Body of pancreas (tissue), 4 donors: ENCODE measurements at regions not wholly inside any gene's neighbourhood (a gene's known extent, or its start where the extent isn't known, plus 50 kb on each side); places are given as distances from the start of the nearest gene placed in this dataset.

Source experiments
- ATAC-seq: fragments of 150-250 bp; one replicate; pipeline ENCODE4 v1.9.1; 2016
- DNase-seq, 4 donors: peaks; one replicate each; pipeline ENCODE4 v3.0.0-alpha.2; 2019
- H3K27ac ChIP-seq, 4 donors: fragments of 200-600 bp; sonication (generic); 1 replicate in 3 of 4; 2 replicates in 1 of 4; pipeline versions ENCODE4 v1.5.1 to v1.6.1; 2016 to 2019; ENCODE audit warnings: mild to moderate bottlenecking in 1 of 4, mixed read lengths in 1 of 4, moderate library complexity in 1 of 4
- H3K27me3 ChIP-seq, 2 donors: fragments of 200-600 bp; sonication (generic); one replicate each; pipeline ENCODE4 v1.6.0; 2016; ENCODE audit warnings: mild to moderate bottlenecking in 1 of 2
- H3K36me3 ChIP-seq, 2 donors: fragments of 200-600 bp; sonication (generic); replicated peaks in 1 of 2; 2 replicates each; pipeline ENCODE4 v1.5.1; 2016; ENCODE audit warnings: low read depth in 2 of 2; ENCODE audit not compliant: insufficient read depth in 1 of 2
- H3K4me1 ChIP-seq: fragments of 200-600 bp; sonication (generic); one replicate; pipeline ENCODE4 v1.6.0; 2016
- H3K4me3 ChIP-seq, 2 donors: fragments of 200-600 bp; sonication (generic); 1 replicate in 1 of 2; 2 replicates in 1 of 2; pipeline ENCODE4 v1.5.1; 2016 to 2019
- H3K9me3 ChIP-seq, 3 donors: fragments of 200-600 bp; sonication (generic); 1 replicate in 2 of 3; 2 replicates in 1 of 3; pipeline ENCODE4 v1.5.1; 2016
- CTCF ChIP-seq, 7 experiments: fragments of 450-650 bp in 4 of 7; fragments of 200-600 bp in 3 of 7; sonication (generic) in 3 of 7; IDR thresholded peaks; one replicate each; pipeline ENCODE4 v1.5.1; 2016 to 2019; ENCODE audit warnings: antibody characterized with exemption in 7 of 7
- POLR2A ChIP-seq, 3 donors: fragments of 450-650 bp; IDR thresholded peaks; one replicate each; pipeline ENCODE4 v1.6.1; 2016; ENCODE audit warnings: antibody characterized with exemption in 3 of 3, mild to moderate bottlenecking in 2 of 3
- WGBS, 2 donors: methylation state at CpG; one replicate each; pipeline ENCODE4 v1.1.5; 2017; 5-methylcytosine and 5-hydroxymethylcytosine counted together
- intact Hi-C: fragments of 100-400 bp; cut with DNase I; formaldehyde crosslinking; loops from one replicate; pipeline ENCODE4 v1.15.1; 2023

DNA sequence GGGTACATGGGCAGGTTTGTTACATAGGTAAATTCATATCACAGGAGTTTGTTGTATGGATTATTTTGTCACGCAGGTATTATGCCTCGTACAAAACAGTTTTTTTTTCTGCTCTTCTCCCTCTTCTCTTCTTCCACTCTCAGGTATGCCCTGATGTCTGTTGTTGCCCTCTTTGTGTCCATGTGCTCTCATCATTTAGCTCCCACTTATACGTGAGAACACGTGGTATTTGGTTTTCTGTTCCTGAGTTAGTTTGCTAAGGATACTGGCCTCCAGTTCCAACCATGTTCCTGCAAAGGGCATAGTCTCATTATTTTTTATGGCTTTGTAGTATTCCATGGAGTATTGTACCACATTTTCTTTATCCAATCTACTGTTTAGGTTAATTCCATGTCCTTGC, 65.7 kb downstream of the UNC5CL start:
- intact Hi-C loops = no loop called here
- Histone ChIP-seq H3K36me3 (no peaks in the 10 kb centered on the region), H3K27ac (no peak overlapping the region), H3K9me3 (no peaks in the 10 kb centered on the region), H3K4me1 (no peaks in the 10 kb centered on the region), H3K4me3 (no peak overlapping the region), H3K27me3 (no peaks in the 10 kb centered on the region)
- ATAC-seq (no peak), DNase-seq (no peak)
- no peak for TF ChIP-seq CTCF (IDR thresholded peaks at IDR 0.05)
- TF ChIP-seq POLR2A (IDR thresholded peaks at IDR 0.05) = no peak
- WGBS, 2 donors = 95 to 96% methylated on average over 4 of the region's 4 CpGs

DNA sequence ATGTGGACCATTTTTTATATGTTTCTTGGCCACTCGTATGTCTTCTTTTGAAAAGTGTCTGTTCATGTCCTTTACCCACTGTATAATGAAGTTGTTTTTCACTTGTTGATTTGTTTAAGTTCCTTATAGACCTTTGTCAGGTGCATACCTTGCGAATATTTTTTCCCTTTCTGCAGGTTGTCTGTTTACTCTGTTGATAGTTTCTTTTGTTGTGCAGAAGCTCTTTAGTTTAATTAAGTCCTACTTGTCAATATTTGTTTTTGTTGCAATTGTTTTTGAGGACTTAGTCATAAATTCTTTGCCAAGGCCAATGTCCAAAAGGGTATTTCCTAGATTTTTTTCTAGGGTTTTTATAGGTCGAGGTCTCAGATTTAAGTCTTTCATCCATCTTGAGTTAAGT, 66.2 kb downstream of the UNC5CL start:
- Histone ChIP-seq H3K27me3 (no peaks in the 10 kb centered on the region), H3K9me3 (no peaks in the 10 kb centered on the region), H3K27ac (no peak overlapping the region), H3K4me1 (no peaks in the 10 kb centered on the region), H3K4me3 (no peak overlapping the region), H3K36me3 (no peaks in the 10 kb centered on the region)
- ATAC-seq (no peak), DNase-seq (no peak)
- TF ChIP-seq POLR2A (IDR thresholded peaks at IDR 0.05) (no peak), CTCF (IDR thresholded peaks at IDR 0.05) (no peak)
- WGBS, 2 donors = 81% methylated on average over 3 of the region's 3 CpGs
- intact Hi-C loops = no loop called here

GRCh38 chr6:40972190-40972589, 66.8 kb downstream of the UNC5CL start:
- H3K4me3 ChIP-seq = no peak overlapping the region
- TF ChIP-seq POLR2A (IDR thresholded peaks at IDR 0.05) (no peak), CTCF (IDR thresholded peaks at IDR 0.05) (no peak)
- H3K4me1 ChIP-seq = no peaks in the 10 kb centered on the region
- no peaks in the 10 kb centered on the region for H3K36me3 ChIP-seq
- H3K27ac ChIP-seq = no peak overlapping the region
- DNase-seq (no peak), ATAC-seq (no peak)
- H3K9me3 ChIP-seq = no peaks in the 10 kb centered on the region
- intact Hi-C loops = no loop called here
- WGBS, 2 donors = 92 to 98% methylated on average over 3 of the region's 3 CpGs
- H3K27me3 ChIP-seq = no peaks in the 10 kb centered on the region

GRCh38 chr6:40968620-40969164, 70.3 kb downstream of the UNC5CL start:
- H3K4me1 ChIP-seq = no peaks in the 10 kb centered on the region
- intact Hi-C loops = no loop called here
- H3K27me3 ChIP-seq = no peaks in the 10 kb centered on the region
- ATAC-seq (no peak), DNase-seq (no peak)
- TF ChIP-seq POLR2A (IDR thresholded peaks at IDR 0.05) (no peak), CTCF (IDR thresholded peaks at IDR 0.05) (no peak)
- H3K9me3 ChIP-seq = no peaks in the 10 kb centered on the region
- no peak overlapping the region for H3K27ac ChIP-seq
- no peaks in the 10 kb centered on the region for H3K36me3 ChIP-seq
- no peak overlapping the region for H3K4me3 ChIP-seq

DNA sequence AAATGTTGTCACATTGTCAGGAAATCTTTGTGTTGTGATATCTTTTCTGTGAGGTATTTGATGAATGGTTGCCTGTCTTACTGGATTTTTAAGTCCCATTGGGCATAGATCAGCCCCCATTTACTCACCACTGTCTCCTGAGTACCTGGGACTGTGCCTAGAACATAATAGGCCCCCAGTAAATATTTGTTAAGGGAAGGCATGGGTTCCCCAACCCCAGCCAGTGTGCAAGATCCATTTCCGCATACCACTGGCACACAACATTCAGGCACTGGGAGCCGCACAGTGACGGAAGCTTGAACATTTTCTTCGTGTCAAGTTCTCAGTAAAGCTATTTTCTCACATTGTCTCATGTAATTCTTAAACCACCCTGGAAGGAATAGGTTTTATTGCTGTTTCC, 72.2 kb downstream of the UNC5CL start:
- no peaks in the 10 kb centered on the region for H3K9me3 ChIP-seq
- WGBS, 2 donors = 91 to 98% methylated on average over 4 of the region's 4 CpGs
- H3K36me3 ChIP-seq = no peaks in the 10 kb centered on the region

More for the DNA sequence above, 72.2 kb downstream of the UNC5CL start:
- TF ChIP-seq CTCF (IDR thresholded peaks at IDR 0.05) = no peak
- no peak for TF ChIP-seq POLR2A (IDR thresholded peaks at IDR 0.05)
- no peaks in the 10 kb centered on the region for H3K27me3 ChIP-seq
- H3K4me3 ChIP-seq = no peak overlapping the region
- DNase-seq (no peak), ATAC-seq (no peak)
- no peak overlapping the region for H3K27ac ChIP-seq
- intact Hi-C loops = no loop called here
- no peaks in the 10 kb centered on the region for H3K4me1 ChIP-seq
